ENCODE measurements at regions not wholly inside any gene's neighbourhood (a gene's known extent, or its start where the extent isn't known, plus 50 kb on each side); places are given as distances from the start of the nearest gene placed in this dataset.

DNA sequence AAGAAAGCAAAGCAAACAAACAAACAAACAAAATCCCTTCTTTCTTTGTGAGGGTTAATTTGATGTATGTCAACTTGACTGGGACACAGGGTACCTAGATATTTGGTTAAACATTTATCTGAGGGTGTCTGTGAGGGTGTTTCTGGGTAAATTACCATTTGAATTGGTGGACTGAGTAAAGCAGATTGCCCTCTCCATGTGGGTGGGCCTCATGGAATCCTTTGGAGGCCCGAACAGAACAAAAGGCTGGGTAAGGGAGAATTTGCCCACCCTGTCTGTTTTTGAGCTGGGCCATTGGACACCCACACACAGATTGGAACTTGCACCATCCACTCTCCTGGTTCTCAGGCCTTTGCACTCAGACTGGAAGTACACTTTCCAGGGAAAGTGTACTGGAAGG, 628.8 kb upstream of the CITED2 start:
- TF ChIP-seq EZH2phosphoT487 (IDR thresholded peaks at IDR 0.05), result no peak
- TF ChIP-seq, protein P1, sequence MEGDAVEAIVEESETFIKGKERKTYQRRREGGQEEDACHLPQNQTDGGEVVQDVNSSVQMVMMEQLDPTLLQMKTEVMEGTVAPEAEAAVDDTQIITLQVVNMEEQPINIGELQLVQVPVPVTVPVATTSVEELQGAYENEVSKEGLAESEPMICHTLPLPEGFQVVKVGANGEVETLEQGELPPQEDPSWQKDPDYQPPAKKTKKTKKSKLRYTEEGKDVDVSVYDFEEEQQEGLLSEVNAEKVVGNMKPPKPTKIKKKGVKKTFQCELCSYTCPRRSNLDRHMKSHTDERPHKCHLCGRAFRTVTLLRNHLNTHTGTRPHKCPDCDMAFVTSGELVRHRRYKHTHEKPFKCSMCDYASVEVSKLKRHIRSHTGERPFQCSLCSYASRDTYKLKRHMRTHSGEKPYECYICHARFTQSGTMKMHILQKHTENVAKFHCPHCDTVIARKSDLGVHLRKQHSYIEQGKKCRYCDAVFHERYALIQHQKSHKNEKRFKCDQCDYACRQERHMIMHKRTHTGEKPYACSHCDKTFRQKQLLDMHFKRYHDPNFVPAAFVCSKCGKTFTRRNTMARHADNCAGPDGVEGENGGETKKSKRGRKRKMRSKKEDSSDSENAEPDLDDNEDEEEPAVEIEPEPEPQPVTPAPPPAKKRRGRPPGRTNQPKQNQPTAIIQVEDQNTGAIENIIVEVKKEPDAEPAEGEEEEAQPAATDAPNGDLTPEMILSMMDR (IDR thresholded peaks at IDR 0.05), result no peak
- no peak for TF ChIP-seq EZH2 (IDR thresholded peaks at IDR 0.05)
